ENCODE measurements at regions not wholly inside any gene's neighbourhood (a gene's known extent, or its start where the extent isn't known, plus 50 kb on each side); places are given as distances from the start of the nearest gene placed in this dataset.

DNA sequence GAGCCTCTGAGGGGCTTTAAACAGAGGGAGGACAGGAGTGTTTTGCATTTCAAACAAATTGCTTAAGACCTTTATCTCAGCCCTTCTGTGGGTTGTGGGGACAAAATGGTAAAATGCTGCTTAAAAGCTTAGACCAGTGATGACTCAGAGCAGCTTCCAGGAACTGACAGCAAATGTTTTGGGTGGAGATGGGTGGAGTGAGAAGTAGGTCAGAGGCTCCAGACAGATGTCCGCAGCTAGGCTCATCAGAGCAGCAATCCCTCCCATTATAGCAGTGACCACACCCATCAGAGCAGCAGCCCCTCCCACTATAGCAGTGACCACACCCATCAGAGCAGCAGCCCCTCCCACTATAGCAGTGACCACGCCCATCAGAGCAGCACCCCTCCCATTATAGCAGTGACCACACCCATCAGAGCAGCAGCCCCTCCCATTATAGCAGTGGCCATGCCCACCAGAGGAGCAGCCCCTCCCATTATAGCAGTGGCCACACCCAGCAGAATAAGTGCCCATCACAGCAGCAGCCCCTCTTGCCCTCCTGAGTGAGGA is 532.2 kb downstream of the MATN1 start:
- FAIRE-seq (no peak), DNase-seq (ENCODE audit: insufficient read length, low spot score) (no peak)
- TF ChIP-seq, protein P1, sequence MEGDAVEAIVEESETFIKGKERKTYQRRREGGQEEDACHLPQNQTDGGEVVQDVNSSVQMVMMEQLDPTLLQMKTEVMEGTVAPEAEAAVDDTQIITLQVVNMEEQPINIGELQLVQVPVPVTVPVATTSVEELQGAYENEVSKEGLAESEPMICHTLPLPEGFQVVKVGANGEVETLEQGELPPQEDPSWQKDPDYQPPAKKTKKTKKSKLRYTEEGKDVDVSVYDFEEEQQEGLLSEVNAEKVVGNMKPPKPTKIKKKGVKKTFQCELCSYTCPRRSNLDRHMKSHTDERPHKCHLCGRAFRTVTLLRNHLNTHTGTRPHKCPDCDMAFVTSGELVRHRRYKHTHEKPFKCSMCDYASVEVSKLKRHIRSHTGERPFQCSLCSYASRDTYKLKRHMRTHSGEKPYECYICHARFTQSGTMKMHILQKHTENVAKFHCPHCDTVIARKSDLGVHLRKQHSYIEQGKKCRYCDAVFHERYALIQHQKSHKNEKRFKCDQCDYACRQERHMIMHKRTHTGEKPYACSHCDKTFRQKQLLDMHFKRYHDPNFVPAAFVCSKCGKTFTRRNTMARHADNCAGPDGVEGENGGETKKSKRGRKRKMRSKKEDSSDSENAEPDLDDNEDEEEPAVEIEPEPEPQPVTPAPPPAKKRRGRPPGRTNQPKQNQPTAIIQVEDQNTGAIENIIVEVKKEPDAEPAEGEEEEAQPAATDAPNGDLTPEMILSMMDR (IDR thresholded peaks at IDR 0.05; ENCODE audit: insufficient read depth, missing control alignments), result no peak

DNA sequence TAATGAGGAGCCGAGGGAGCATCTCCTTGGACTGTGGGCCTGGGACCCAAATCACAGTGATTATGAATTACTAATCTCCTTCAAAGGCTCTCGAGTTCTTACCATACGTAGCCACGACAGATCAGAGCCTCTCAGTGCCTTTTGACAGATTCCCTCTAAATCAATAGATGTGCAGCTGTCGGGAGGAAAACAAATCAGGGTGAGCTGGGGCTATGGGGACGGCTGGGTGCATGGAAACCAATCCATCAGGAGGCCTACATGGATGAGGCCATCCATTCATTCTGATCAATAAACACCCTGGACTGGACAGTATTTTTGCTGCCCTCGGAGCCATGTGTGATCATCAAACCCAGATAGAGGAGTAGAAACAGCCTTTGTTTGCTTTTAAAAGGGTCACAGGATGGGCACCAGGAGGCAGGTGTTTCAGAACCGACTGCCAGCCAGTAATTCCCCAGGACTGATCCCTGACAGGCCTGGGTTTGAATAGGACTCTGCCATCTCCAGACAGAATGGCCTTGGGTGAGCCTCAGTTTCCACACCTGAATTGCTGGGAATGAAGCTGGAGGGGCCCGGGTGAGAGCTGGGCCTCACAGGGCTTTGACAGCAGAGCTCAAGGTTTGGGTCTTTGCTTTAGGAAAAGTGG is 532.8 kb downstream of the MATN1 start:
- no peak for FAIRE-seq
- TF ChIP-seq, protein P1 (IDR thresholded peaks at IDR 0.05; ENCODE audit: insufficient read depth, missing control alignments), result no peak
- no peak for DNase-seq (ENCODE audit: insufficient read length, low spot score)

DNA sequence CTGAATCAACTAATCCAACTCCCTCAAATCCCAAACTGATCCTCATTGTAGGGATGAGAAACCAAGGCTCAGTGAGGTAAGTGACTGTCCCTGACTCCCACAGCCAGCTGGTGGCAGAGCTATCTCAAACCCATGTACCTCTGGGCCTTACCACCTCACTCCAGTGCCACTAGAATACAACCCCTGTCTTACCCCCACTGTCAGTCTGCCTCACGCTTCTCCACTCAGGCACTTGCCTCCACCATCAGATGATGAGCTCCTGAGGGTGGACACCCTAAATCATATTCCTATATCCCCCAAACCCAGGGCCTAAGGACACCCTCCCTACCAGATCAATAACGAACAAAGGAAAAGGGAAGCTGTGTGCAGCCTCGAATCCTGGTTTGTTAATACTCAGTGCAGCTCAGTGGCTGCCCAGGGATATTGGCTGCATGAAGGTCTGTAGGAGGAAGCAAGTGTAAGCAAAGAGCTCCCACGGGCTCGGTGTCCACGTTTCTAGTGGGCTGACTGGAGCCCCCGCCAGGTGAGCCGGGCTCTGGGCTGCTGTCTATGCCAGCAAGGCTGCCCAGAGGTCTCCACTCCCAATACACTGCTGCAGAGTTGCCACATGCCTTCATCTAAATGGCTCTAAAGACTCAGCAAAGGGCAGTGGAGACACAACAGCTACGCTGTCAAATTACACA is 533.4 kb downstream of the MATN1 start:
- FAIRE-seq (no peak), DNase-seq (ENCODE audit: insufficient read length, low spot score) (no peak)
- TF ChIP-seq, protein P1 (IDR thresholded peaks at IDR 0.05; ENCODE audit: insufficient read depth, missing control alignments), result no peak

DNA sequence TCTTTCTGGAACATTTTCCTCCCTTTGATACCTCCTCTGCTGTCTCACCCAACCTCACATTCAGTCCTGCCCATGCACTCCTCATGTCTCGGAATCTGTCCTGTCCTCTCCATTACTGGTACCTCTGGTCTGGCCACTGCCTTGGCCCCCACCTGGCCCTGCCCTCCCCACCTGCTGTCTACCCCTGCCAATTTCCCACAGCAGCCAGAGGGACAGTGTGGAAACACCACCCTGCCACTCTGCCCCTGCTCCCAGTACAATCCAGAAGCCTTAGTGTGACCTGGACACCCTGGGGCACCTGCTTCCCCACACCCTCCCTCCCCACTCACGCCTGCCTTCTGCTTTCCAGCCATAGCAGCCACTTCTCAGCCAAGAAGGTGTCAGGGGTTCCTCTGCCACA is 534.4 kb downstream of the MATN1 start:
- no peak for FAIRE-seq
- no peak for DNase-seq (ENCODE audit: insufficient read length, low spot score)
- TF ChIP-seq, protein P1 (IDR thresholded peaks at IDR 0.05; ENCODE audit: insufficient read depth, missing control alignments), result no peak

DNA sequence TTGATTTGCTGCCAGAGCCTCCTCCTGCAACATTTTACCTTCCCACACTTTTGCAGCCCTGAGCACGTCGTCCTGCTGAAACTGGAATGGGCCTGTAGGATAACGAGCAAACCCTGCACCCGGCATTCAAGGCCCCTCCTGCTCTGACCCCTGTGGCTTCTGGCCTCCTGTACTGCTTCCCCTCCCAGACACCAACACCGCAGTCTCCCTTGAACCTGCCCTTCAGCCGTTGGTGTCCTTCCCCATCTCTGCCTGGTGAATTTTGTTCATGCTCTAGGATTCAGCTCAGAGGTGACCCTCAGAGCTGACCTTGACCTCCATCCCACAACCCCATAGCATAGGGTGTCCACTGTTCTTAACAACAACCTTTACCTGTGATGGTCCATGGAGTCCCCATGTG is 535.1 kb downstream of the MATN1 start:
- FAIRE-seq (no peak), DNase-seq (ENCODE audit: insufficient read length, low spot score) (no peak)
- TF ChIP-seq, protein P1 (IDR thresholded peaks at IDR 0.05; ENCODE audit: insufficient read depth, missing control alignments), result no peak

DNA sequence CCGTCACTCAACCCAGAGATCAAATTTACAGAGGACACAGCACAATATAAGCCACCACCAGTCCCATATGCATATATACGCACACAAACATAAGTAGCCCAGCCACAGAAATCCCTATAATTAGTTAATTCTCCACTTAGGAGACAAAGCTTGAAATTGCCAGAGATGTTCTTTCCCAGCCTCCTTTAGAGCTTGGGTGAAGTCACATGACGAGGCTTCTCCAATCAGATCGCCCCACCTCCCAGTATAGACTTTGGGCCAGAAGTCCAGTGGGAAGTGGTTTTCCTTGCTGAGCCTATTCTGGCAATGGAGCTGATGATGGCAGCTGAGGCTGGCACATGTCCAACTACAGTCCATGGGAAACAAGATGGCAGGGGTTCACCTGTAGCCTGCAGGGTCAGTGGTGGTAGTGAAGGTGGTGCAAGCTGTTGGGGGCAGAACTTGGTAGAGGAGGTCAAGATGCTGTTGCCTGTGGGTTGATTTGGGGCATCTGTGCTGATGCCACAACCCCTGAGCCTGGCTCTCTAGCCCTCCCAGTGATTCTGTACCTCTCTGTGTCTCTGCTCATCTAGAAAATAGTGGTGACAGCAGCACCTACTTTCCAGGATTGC is 535.9 kb downstream of the MATN1 start:
- no peak for DNase-seq (ENCODE audit: insufficient read length, low spot score)
- FAIRE-seq, result no peak
- TF ChIP-seq, protein P1 (IDR thresholded peaks at IDR 0.05; ENCODE audit: insufficient read depth, missing control alignments), result no peak

Measured in D721Med (cell line).